IMR-90 (cell line): ENCODE measurements at regions not wholly inside any gene's neighbourhood (a gene's known extent, or its start where the extent isn't known, plus 50 kb on each side); places are given as distances from the start of the nearest gene placed in this dataset.

ENCODE experiments used
- ATAC-seq: fragments of 200-7000 bp; cut with Tn5 transposase; 2 replicates; pipeline ENCODE4 v1.9.1; 2020; ENCODE audit warnings: low read depth, mild to moderate bottlenecking, moderate library complexity
- BruUV-seq: library from RNA; stranded (reverse); fragments of 400-500 nt; replicated peaks from 2 replicates; lab custom pipeline; 2021; lab: Mats Ljungman, UMichigan
- CTCF ChIA-PET: fragments of 300-600 bp; formaldehyde crosslinking; extraction: SDS; loops from one replicate; lab custom pipeline; 2021; ENCODE audit warnings: antibody characterized with exemption; lab: Yijun Ruan, JAX
- POLR2A ChIA-PET: fragments of 300-600 bp; sonication (Branson Sonifier 250); formaldehyde crosslinking; loops from one replicate; lab custom pipeline; 2022; ENCODE audit warnings: antibody characterized with exemption; ENCODE audit not compliant: unreplicated experiment; lab: Charles Lee
- DNase-seq: peaks from one replicate; pipeline ENCODE4 v3.0.0; 2013
- H2AFZ ChIP-seq: replicated peaks from 2 replicates; pipeline ENCODE3; 2013; ENCODE audit warnings: low read length, mild to moderate bottlenecking; ENCODE audit not compliant: poor library complexity
- H2AK5ac ChIP-seq: 2 replicates; pipeline ENCODE4 v1.6.1; 2013; ENCODE audit warnings: low read depth, low read length, inconsistent platforms
- H2AK9ac ChIP-seq: replicated peaks from 2 replicates; pipeline ENCODE3; 2013; ENCODE audit warnings: mild to moderate bottlenecking, low read depth, low read length, moderate library complexity; ENCODE audit not compliant: poor library complexity
- H2BK120ac ChIP-seq: 2 replicates; pipeline ENCODE4 v1.6.1; 2013; ENCODE audit warnings: low read depth, low read length, inconsistent platforms
- H2BK15ac ChIP-seq: 3 replicates; pipeline ENCODE4 v1.6.1; 2013; ENCODE audit warnings: low read depth, low read length, inconsistent platforms
- H2BK20ac ChIP-seq: 2 replicates; pipeline ENCODE4 v1.6.1; 2013; ENCODE audit warnings: low read depth, mild to moderate bottlenecking, inconsistent platforms, low read length, moderate library complexity
- H2BK5ac ChIP-seq: 2 replicates; pipeline ENCODE4 v1.6.1; 2013; ENCODE audit warnings: mild to moderate bottlenecking, low read depth, low read length, inconsistent platforms; ENCODE audit not compliant: poor library complexity, severe bottlenecking
- H3K14ac ChIP-seq: replicated peaks from 2 replicates; pipeline ENCODE4 v1.6.1; 2013; ENCODE audit warnings: low read depth, low read length, inconsistent platforms
- H3K18ac ChIP-seq: 2 replicates; pipeline ENCODE4 v1.6.1; 2013; ENCODE audit warnings: low read depth, low read length, control low read depth
- H3K23ac ChIP-seq: 2 replicates; pipeline ENCODE4 v1.6.1; 2013; ENCODE audit warnings: low read depth, low read length, inconsistent platforms
- H3K27ac ChIP-seq: 2 replicates; pipeline ENCODE4 v1.5.1; 2013; ENCODE audit warnings: mild to moderate bottlenecking, control low read depth, low read length; ENCODE audit not compliant: insufficient read depth
- H3K27me3 ChIP-seq: 2 replicates; pipeline ENCODE4 v1.6.1; 2013; ENCODE audit warnings: low read length; ENCODE audit not compliant: control insufficient read depth, insufficient read depth
- H3K36me3 ChIP-seq: 2 replicates; pipeline ENCODE4 v1.6.1; 2013; ENCODE audit warnings: low read length, mixed read lengths; ENCODE audit not compliant: control insufficient read depth, insufficient read depth
- H3K4ac ChIP-seq: 2 replicates; pipeline ENCODE4 v1.6.1; 2013; ENCODE audit warnings: low read depth, low read length, inconsistent platforms
- H3K4me1 ChIP-seq: 2 replicates; pipeline ENCODE4 v1.6.1; 2013; ENCODE audit warnings: low read length, mixed read lengths; ENCODE audit not compliant: control insufficient read depth, insufficient read depth
- H3K4me2 ChIP-seq: 2 replicates; pipeline ENCODE4 v1.6.1; 2013; ENCODE audit warnings: low read depth, mild to moderate bottlenecking, control low read depth, low read length, moderate library complexity
- H3K4me3 ChIP-seq: 2 replicates; pipeline ENCODE4 v1.5.1; 2013; ENCODE audit warnings: low read depth, mild to moderate bottlenecking, control low read depth, low read length, moderate library complexity; ENCODE audit not compliant: insufficient read depth
- H3K56ac ChIP-seq: 2 replicates; pipeline ENCODE4 v1.6.1; 2013; ENCODE audit warnings: low read length, inconsistent platforms; ENCODE audit not compliant: insufficient read depth; ENCODE audit errors: extremely low read depth
- H3K79me1 ChIP-seq, 2 experiments: 2 replicates each; pipeline ENCODE4 v1.6.1; 2013; ENCODE audit warnings: low read length in 2 of 2, inconsistent platforms in 1 of 2, low read depth in 1 of 2
- H3K9ac ChIP-seq: 2 replicates; pipeline ENCODE4 v1.6.1; 2013; ENCODE audit warnings: low read depth, low read length, control low read depth
- H3K9me1 ChIP-seq: 2 replicates; pipeline ENCODE4 v1.6.1; 2013; ENCODE audit warnings: low read length, inconsistent platforms; ENCODE audit not compliant: insufficient read depth
- H3K9me3 ChIP-seq: 2 replicates; pipeline ENCODE4 v1.6.1; 2013; ENCODE audit warnings: low read length; ENCODE audit not compliant: control insufficient read depth, insufficient read depth
- H4K20me1 ChIP-seq: 2 replicates; pipeline ENCODE4 v1.6.1; 2013; ENCODE audit warnings: low read length, inconsistent platforms; ENCODE audit not compliant: insufficient read depth
- H4K5ac ChIP-seq: 2 replicates; pipeline ENCODE4 v1.6.1; 2013; ENCODE audit warnings: mild to moderate bottlenecking, low read depth, low read length, control low read depth
- H4K8ac ChIP-seq, 2 experiments: 2 replicates each; pipeline ENCODE4 v1.6.1; 2013; ENCODE audit warnings: low read depth in 2 of 2, low read length in 2 of 2, control low read depth in 1 of 2, inconsistent platforms in 1 of 2
- H4K91ac ChIP-seq: 2 replicates; pipeline ENCODE4 v1.6.1; 2013; ENCODE audit warnings: low read depth, low read length, inconsistent platforms; ENCODE audit not compliant: insufficient read depth
- CEBPB ChIP-seq: IDR thresholded peaks from 2 replicates; pipeline ENCODE4 v1.6.1; 2012; ENCODE audit warnings: low read depth, low read length, improper control_type of control experiment
- CTCF ChIP-seq: conservative IDR thresholded peaks from 2 replicates; pipeline ENCODE4 v1.5.1; 2012; ENCODE audit warnings: mild to moderate bottlenecking, low read depth, low read length, improper control_type of control experiment
- FOS ChIP-seq: fragments of 150-350 bp; IDR thresholded peaks from 2 replicates; pipeline ENCODE4 v1.6.1; 2016; ENCODE audit warnings: low read depth, low read length
- NFE2L2 ChIP-seq: fragments of 150-350 bp; IDR thresholded peaks from 2 replicates; pipeline ENCODE4 v1.6.1; 2016; ENCODE audit warnings: low read depth, mild to moderate bottlenecking, low read length
- RCOR1 ChIP-seq: IDR thresholded peaks from 2 replicates; pipeline ENCODE4 v1.6.1; 2012; ENCODE audit warnings: mild to moderate bottlenecking, low read length, improper control_type of control experiment; ENCODE audit not compliant: insufficient replicate concordance
- WGBS, 2 experiments: methylation state at CpG; one replicate each; pipeline versions ENCODE4 v1.1.5 to v1.1.7; 2013; ENCODE audit warnings: missing lambda C conversion rate in 2 of 2; ENCODE audit not compliant: insufficient read length in 1 of 2; ENCODE audit errors: extremely low coverage in 2 of 2; 5-methylcytosine and 5-hydroxymethylcytosine counted together
- dilution Hi-C: fragments of 300-500 bp; cut with HindIII; formaldehyde crosslinking; loops from one replicate; pipeline ENCODE4 v1.14.3; 2018; ENCODE audit warnings: low sequenced_read_pairs; ENCODE audit not compliant: unreplicated experiment
- in situ Hi-C: fragments of 300-500 bp; cut with MboI; formaldehyde crosslinking; loops from 3 replicates; pipeline ENCODE4 v1.14.3; 2019; ENCODE audit warnings: low sequenced_read_pairs, inconsistent platforms, mixed read lengths
- intact Hi-C: fragments of 100-400 bp; cut with micrococcal nuclease; formaldehyde crosslinking; loops from 2 replicates; pipeline ENCODE4 v1.10.0; 2022

GRCh38 chr18:70469916-70470315, 181.1 kb downstream of the SOCS6 start:
- H2AFZ ChIP-seq: no peak overlapping the region
- WGBS, 2 experiments: 40% methylated on average over 2 of the region's 5 CpGs; no CpG with 5 or more reads in 1 of the 2 experiments
- TF ChIP-seq CEBPB: no peak
- TF ChIP-seq FOS: no peak
- TF ChIP-seq RCOR1: no peak
- TF ChIP-seq CTCF: no peak
- TF ChIP-seq NFE2L2: no peak

More at GRCh38 chr18:70469916-70470315, 181.1 kb downstream of the SOCS6 start:
- Histone ChIP-seq H2BK5ac (no peak overlapping the region), H3K9ac (no peak overlapping the region), H3K79me1 (no peaks in the 10 kb centered on the region), H4K5ac (no peak overlapping the region), H2AK5ac (no peak overlapping the region), H3K14ac (no peak overlapping the region), H4K20me1 (no peaks in the 10 kb centered on the region), H2AK9ac (no peak overlapping the region), H3K4me1 (no peaks in the 10 kb centered on the region), H3K27ac (no peak overlapping the region), H3K23ac (no peak overlapping the region), H3K9me1 (no peaks in the 10 kb centered on the region; the same call in 1 of the 2 replicates), H3K27me3 (no peaks in the 10 kb centered on the region), H3K4me2 (no peak overlapping the region), H3K36me3 (no peaks in the 10 kb centered on the region), H3K18ac (no peak overlapping the region), H4K8ac (no peak overlapping the region), H3K4me3 (no peak overlapping the region), H3K9me3 (no peaks in the 10 kb centered on the region), H2BK15ac (no peak overlapping the region), H2BK120ac (no peak overlapping the region), H4K91ac (no peak overlapping the region), H3K56ac (no peak overlapping the region), H3K4ac (no peak overlapping the region), H2BK20ac (no peak overlapping the region)
- BruUV-seq: no TSS peak
- POLR2A ChIA-PET: no interaction called here
- DNase-seq (no peak), ATAC-seq (0 out of 2 replicates have a peak, but pooled peaks have one; percentile 17)
- in situ Hi-C loops: no loop called here
- CTCF ChIA-PET: interaction anchor here (1.2 kb wide), 1 partner anchor 21 kb away, joined by 4 read pairs; no protein-coding TSS in a partner anchor
- intact Hi-C loops: loop anchor here (10.0 kb wide), 1 partner anchor 1485 kb away; no protein-coding TSS in a partner anchor
- dilution Hi-C loops: no loop called here
